Prostate gland (tissue), 2 donors: ENCODE measurements at regions not wholly inside any gene's neighbourhood (a gene's known extent, or its start where the extent isn't known, plus 50 kb on each side); places are given as distances from the start of the nearest gene placed in this dataset.

Source experiments
- POLR2A ChIP-seq: fragments of 450-650 bp; IDR thresholded peaks from one replicate; pipeline ENCODE4 v1.6.1; 2016; ENCODE audit warnings: antibody characterized with exemption, mild to moderate bottlenecking
- TF ChIP-seq, protein P1 (sequence below), 4 experiments: fragments of 200-600 bp in 2 of 4; fragments of 450-650 bp in 2 of 4; sonication (generic) in 2 of 4; IDR thresholded peaks; 1 replicate in 3 of 4; 2 replicates in 1 of 4; pipeline ENCODE4 v1.5.1; 2016 to 2019; ENCODE audit warnings: antibody characterized with exemption in 4 of 4, mild to moderate bottlenecking in 2 of 4, moderate library complexity in 2 of 4

DNA sequence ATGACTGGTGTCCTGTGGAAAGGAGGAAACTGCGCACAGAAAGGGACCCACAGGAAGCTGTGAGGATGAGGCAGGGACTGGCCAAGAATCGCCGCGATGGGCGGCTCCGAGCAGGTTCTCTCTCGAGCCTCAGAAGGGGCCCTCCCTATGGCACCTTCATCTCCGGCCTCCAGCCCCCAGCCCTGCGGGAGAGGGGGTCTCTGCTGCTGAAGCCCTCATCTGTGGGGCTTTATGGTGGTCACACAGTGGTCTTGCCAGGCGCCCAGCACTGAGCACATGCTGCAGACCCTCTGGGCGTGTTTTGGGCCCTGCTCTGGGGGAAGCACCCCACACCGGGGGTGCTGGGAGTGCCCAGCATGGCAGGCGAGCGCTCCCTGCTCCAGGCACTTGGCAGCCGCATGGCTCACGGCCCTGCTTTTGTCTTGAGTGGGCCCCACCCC is 86.6 kb upstream of the ACTRT2 start:
- TF ChIP-seq, protein P1, sequence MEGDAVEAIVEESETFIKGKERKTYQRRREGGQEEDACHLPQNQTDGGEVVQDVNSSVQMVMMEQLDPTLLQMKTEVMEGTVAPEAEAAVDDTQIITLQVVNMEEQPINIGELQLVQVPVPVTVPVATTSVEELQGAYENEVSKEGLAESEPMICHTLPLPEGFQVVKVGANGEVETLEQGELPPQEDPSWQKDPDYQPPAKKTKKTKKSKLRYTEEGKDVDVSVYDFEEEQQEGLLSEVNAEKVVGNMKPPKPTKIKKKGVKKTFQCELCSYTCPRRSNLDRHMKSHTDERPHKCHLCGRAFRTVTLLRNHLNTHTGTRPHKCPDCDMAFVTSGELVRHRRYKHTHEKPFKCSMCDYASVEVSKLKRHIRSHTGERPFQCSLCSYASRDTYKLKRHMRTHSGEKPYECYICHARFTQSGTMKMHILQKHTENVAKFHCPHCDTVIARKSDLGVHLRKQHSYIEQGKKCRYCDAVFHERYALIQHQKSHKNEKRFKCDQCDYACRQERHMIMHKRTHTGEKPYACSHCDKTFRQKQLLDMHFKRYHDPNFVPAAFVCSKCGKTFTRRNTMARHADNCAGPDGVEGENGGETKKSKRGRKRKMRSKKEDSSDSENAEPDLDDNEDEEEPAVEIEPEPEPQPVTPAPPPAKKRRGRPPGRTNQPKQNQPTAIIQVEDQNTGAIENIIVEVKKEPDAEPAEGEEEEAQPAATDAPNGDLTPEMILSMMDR (IDR thresholded peaks at IDR 0.05) = no peak
- no peak for TF ChIP-seq POLR2A
